ENCODE measurements at regions not wholly inside any gene's neighbourhood (a gene's known extent, or its start where the extent isn't known, plus 50 kb on each side); places are given as distances from the start of the nearest gene placed in this dataset.
"Not testable (repeated sequence)": the region's sequence is repeated elsewhere in the genome, so short reads cannot be mapped to it uniquely, and the experiment has no call there.

GRCh38 chr3:125864532-125864931 is 104.4 kb upstream of the ROPN1B start:
- H3K4me1 ChIP-seq (ENCODE audit: control insufficient read depth in 2 of 2, insufficient read depth in 1 of 2, low read depth in 1 of 2, low read length in 2 of 2); H3K9me3 ChIP-seq (replicated peaks in 1 of 2; ENCODE audit: control insufficient read depth in 2 of 2, insufficient read depth in 1 of 2, low read depth in 1 of 2, low read length in 2 of 2); H3K4me2 ChIP-seq (ENCODE audit: insufficient read depth, low read length, poor library complexity, severe bottlenecking); H4K8ac ChIP-seq (ENCODE audit: low read depth, low read length); H2BK12ac ChIP-seq (ENCODE audit: low read length); H2BK5ac ChIP-seq (ENCODE audit: low read length); H3K27me3 ChIP-seq (ENCODE audit: control insufficient read depth in 3 of 3, insufficient read depth in 3 of 3, low read depth in 1 of 3, low read length in 3 of 3); H3K23ac ChIP-seq (ENCODE audit: low read depth, low read length, poor library complexity); H2AK5ac ChIP-seq (ENCODE audit: low read depth, low read length); H3K36me3 ChIP-seq (replicated peaks in 1 of 2; ENCODE audit: control insufficient read depth in 2 of 2, insufficient read depth in 2 of 2, low read length in 2 of 2); H2AFZ ChIP-seq (ENCODE audit: low read length); H4K91ac ChIP-seq (ENCODE audit: low read depth, low read length, poor library complexity); H3K79me1 ChIP-seq (ENCODE audit: low read depth, low read length); H2BK15ac ChIP-seq (ENCODE audit: low read length); DNase-seq (ENCODE audit: low spot score); H3K4ac ChIP-seq (ENCODE audit: low read length); H3K18ac ChIP-seq (ENCODE audit: low read length); H2BK120ac ChIP-seq (ENCODE audit: low read depth, low read length); H3K27ac ChIP-seq (replicated peaks; ENCODE audit: low read length); H3K4me3 ChIP-seq (ENCODE audit: low read length in 2 of 2); H3K14ac ChIP-seq (ENCODE audit: low read length); H3K9ac ChIP-seq (ENCODE audit: low read depth, low read length, poor library complexity): not testable (repeated sequence)
- WGBS, 2 donors (ENCODE audit: extremely low coverage in 2 of 2, insufficient read length in 2 of 2, insufficient replicate concordance in 1 of 2), result no CpG with 5 or more reads among the region's 4 CpGs

GRCh38 chr3:125886006-125886405 is 83.0 kb upstream of the ROPN1B start:
- H3K27me3 ChIP-seq (ENCODE audit: control insufficient read depth in 3 of 3, insufficient read depth in 3 of 3, low read depth in 1 of 3, low read length in 3 of 3); H2AFZ ChIP-seq (ENCODE audit: low read length); H3K9me3 ChIP-seq (replicated peaks in 1 of 2; ENCODE audit: control insufficient read depth in 2 of 2, insufficient read depth in 1 of 2, low read depth in 1 of 2, low read length in 2 of 2); H3K27ac ChIP-seq (replicated peaks; ENCODE audit: low read length); H3K14ac ChIP-seq (ENCODE audit: low read length); H2BK120ac ChIP-seq (ENCODE audit: low read depth, low read length); H3K4me2 ChIP-seq (ENCODE audit: insufficient read depth, low read length, poor library complexity, severe bottlenecking); H3K23ac ChIP-seq (ENCODE audit: low read depth, low read length, poor library complexity); H2AK5ac ChIP-seq (ENCODE audit: low read depth, low read length); DNase-seq (ENCODE audit: low spot score); H3K4me1 ChIP-seq (ENCODE audit: control insufficient read depth in 2 of 2, insufficient read depth in 1 of 2, low read depth in 1 of 2, low read length in 2 of 2); H2BK12ac ChIP-seq (ENCODE audit: low read length); H3K36me3 ChIP-seq (replicated peaks in 1 of 2; ENCODE audit: control insufficient read depth in 2 of 2, insufficient read depth in 2 of 2, low read length in 2 of 2); H3K79me1 ChIP-seq (ENCODE audit: low read depth, low read length); H4K91ac ChIP-seq (ENCODE audit: low read depth, low read length, poor library complexity); H3K4ac ChIP-seq (ENCODE audit: low read length); H3K9ac ChIP-seq (ENCODE audit: low read depth, low read length, poor library complexity); H4K8ac ChIP-seq (ENCODE audit: low read depth, low read length); H3K18ac ChIP-seq (ENCODE audit: low read length); H2BK15ac ChIP-seq (ENCODE audit: low read length); H3K4me3 ChIP-seq (ENCODE audit: low read length in 2 of 2); H2BK5ac ChIP-seq (ENCODE audit: low read length): not testable (repeated sequence)
- WGBS, 2 donors (ENCODE audit: extremely low coverage in 2 of 2, insufficient read length in 2 of 2, insufficient replicate concordance in 1 of 2), result no CpG with 5 or more reads among the region's 12 CpGs

- H3K79me1 ChIP-seq (ENCODE audit: low read depth, low read length), result not testable (repeated sequence)
- WGBS, 2 donors (ENCODE audit: extremely low coverage in 2 of 2, insufficient read length in 2 of 2, insufficient replicate concordance in 1 of 2), result no CpG with 5 or more reads among the region's 6 CpGs
These were observed 69.8 kb upstream of the ROPN1B start for GRCh38 chr3:125899181-125899580.

DNA sequence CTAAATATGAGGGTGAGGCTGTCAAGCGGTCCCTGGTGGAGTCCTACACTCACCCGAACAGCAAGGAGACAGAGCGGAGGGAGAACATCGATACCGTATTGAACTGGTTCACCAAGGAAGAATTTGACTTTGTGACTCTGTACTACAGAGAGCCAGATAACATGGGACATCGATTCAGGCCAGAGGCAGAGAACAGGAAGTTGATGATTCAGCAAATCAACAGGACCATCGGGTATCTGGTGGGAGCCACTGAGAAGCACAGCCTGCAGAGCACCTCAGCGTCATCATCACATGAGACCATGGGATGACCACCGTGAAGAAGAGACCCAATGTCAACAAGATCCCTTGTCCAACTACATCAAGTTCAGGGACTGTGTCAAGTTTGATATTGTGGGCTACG is 67.5 kb upstream of the ROPN1B start:
- not testable (repeated sequence) for H3K14ac ChIP-seq (ENCODE audit: low read length); H2BK5ac ChIP-seq (ENCODE audit: low read length); H2BK15ac ChIP-seq (ENCODE audit: low read length); H2BK120ac ChIP-seq (ENCODE audit: low read depth, low read length); H3K36me3 ChIP-seq (replicated peaks in 1 of 2; ENCODE audit: control insufficient read depth in 2 of 2, insufficient read depth in 2 of 2, low read length in 2 of 2); H4K8ac ChIP-seq (ENCODE audit: low read depth, low read length); H3K79me1 ChIP-seq (ENCODE audit: low read depth, low read length); H3K4ac ChIP-seq (ENCODE audit: low read length); H4K91ac ChIP-seq (ENCODE audit: low read depth, low read length, poor library complexity); DNase-seq (ENCODE audit: low spot score); H2BK12ac ChIP-seq (ENCODE audit: low read length); H3K9me3 ChIP-seq (replicated peaks in 1 of 2; ENCODE audit: control insufficient read depth in 2 of 2, insufficient read depth in 1 of 2, low read depth in 1 of 2, low read length in 2 of 2); H3K4me1 ChIP-seq (ENCODE audit: control insufficient read depth in 2 of 2, insufficient read depth in 1 of 2, low read depth in 1 of 2, low read length in 2 of 2); H3K23ac ChIP-seq (ENCODE audit: low read depth, low read length, poor library complexity); H3K18ac ChIP-seq (ENCODE audit: low read length); H3K27ac ChIP-seq (replicated peaks; ENCODE audit: low read length); H2AK5ac ChIP-seq (ENCODE audit: low read depth, low read length); H3K4me2 ChIP-seq (ENCODE audit: insufficient read depth, low read length, poor library complexity, severe bottlenecking); H2AFZ ChIP-seq (ENCODE audit: low read length); H3K4me3 ChIP-seq (ENCODE audit: low read length in 2 of 2); H3K27me3 ChIP-seq (ENCODE audit: control insufficient read depth in 3 of 3, insufficient read depth in 3 of 3, low read depth in 1 of 3, low read length in 3 of 3); H3K9ac ChIP-seq (ENCODE audit: low read depth, low read length, poor library complexity)
- WGBS, 2 donors (ENCODE audit: extremely low coverage in 2 of 2, insufficient read length in 2 of 2, insufficient replicate concordance in 1 of 2), result no CpG with 5 or more reads among the region's 10 CpGs

More at GRCh38 chr3:125899181-125899580, 69.8 kb upstream of the ROPN1B start:
- not testable (repeated sequence) for H3K36me3 ChIP-seq (replicated peaks in 1 of 2; ENCODE audit: control insufficient read depth in 2 of 2, insufficient read depth in 2 of 2, low read length in 2 of 2); H3K4me2 ChIP-seq (ENCODE audit: insufficient read depth, low read length, poor library complexity, severe bottlenecking); H3K27ac ChIP-seq (replicated peaks; ENCODE audit: low read length); H3K18ac ChIP-seq (ENCODE audit: low read length); H3K23ac ChIP-seq (ENCODE audit: low read depth, low read length, poor library complexity); H3K14ac ChIP-seq (ENCODE audit: low read length); H2BK12ac ChIP-seq (ENCODE audit: low read length); H2AK5ac ChIP-seq (ENCODE audit: low read depth, low read length); H2BK120ac ChIP-seq (ENCODE audit: low read depth, low read length); H3K9me3 ChIP-seq (replicated peaks in 1 of 2; ENCODE audit: control insufficient read depth in 2 of 2, insufficient read depth in 1 of 2, low read depth in 1 of 2, low read length in 2 of 2); DNase-seq (ENCODE audit: low spot score); H2BK5ac ChIP-seq (ENCODE audit: low read length); H3K27me3 ChIP-seq (ENCODE audit: control insufficient read depth in 3 of 3, insufficient read depth in 3 of 3, low read depth in 1 of 3, low read length in 3 of 3); H2AFZ ChIP-seq (ENCODE audit: low read length); H3K4me1 ChIP-seq (ENCODE audit: control insufficient read depth in 2 of 2, insufficient read depth in 1 of 2, low read depth in 1 of 2, low read length in 2 of 2); H3K4ac ChIP-seq (ENCODE audit: low read length); H4K91ac ChIP-seq (ENCODE audit: low read depth, low read length, poor library complexity); H3K9ac ChIP-seq (ENCODE audit: low read depth, low read length, poor library complexity); H2BK15ac ChIP-seq (ENCODE audit: low read length); H4K8ac ChIP-seq (ENCODE audit: low read depth, low read length); H3K4me3 ChIP-seq (ENCODE audit: low read length in 2 of 2)

Data from neuronal stem cell (in vitro differentiated cells).